Pancreas (tissue), 10 donors: ENCODE measurements at regions not wholly inside any gene's neighbourhood (a gene's known extent, or its start where the extent isn't known, plus 50 kb on each side); places are given as distances from the start of the nearest gene placed in this dataset.

Experiments used
- ATAC-seq, 4 donors: fragments of 200-7000 bp; cut with Tn5 transposase; one replicate each; pipeline versions ENCODE4 v1.8.0 to v1.9.1; 2020; ENCODE audit warnings: mild to moderate bottlenecking in 4 of 4, moderate library complexity in 4 of 4
- DNase-seq, 6 donors: peaks; one replicate each; pipeline ENCODE4 v3.0.0-alpha.2; 2020
- FAIRE-seq: peaks from 2 replicates; lab custom pipeline; 2012; peaks lifted over from hg19 to GRCh38; lab: Jason Lieb, UNC
- H3K27ac ChIP-seq, 4 donors: fragments of 200-600 bp; sonication (generic); 1 replicate in 3 of 4; 2 replicates in 1 of 4; pipeline versions ENCODE4 v1.5.0 to v1.8.0; 2020
- H3K27me3 ChIP-seq, 4 donors: fragments of 200-600 bp; one replicate each; pipeline ENCODE4 v1.8.0; 2021
- H3K36me3 ChIP-seq, 3 donors: fragments of 200-600 bp; sonication (generic) in 1 of 3; one replicate each; pipeline versions ENCODE4 v1.5.0 to v1.8.0; 2020 to 2021
- H3K4me1 ChIP-seq, 3 donors: fragments of 200-600 bp; one replicate each; pipeline ENCODE4 v1.8.0; 2021
- H3K4me3 ChIP-seq, 4 donors: fragments of 200-600 bp; sonication (generic) in 2 of 4; one replicate each; pipeline versions ENCODE4 v1.5.0 to v1.8.0; 2020 to 2021
- H3K9me3 ChIP-seq, 4 donors: fragments of 200-600 bp; one replicate each; pipeline ENCODE4 v1.8.0; 2021
- CTCF ChIP-seq, 4 donors: fragments of 200-600 bp; sonication (generic) in 3 of 4; IDR thresholded peaks; one replicate each; pipeline versions ENCODE4 v1.5.0 to v1.8.0; 2021; ENCODE audit warnings: antibody characterized with exemption in 4 of 4
- WGBS, 2 donors: extraction: QIAGEN DNeasy Blood & Tissue Kit; methylation state at CpG; one replicate each; pipeline ENCODE4 v1.1.7; 2013; 5-methylcytosine and 5-hydroxymethylcytosine counted together
- intact Hi-C, 3 donors: fragments of 100-400 bp; cut with DNase I; formaldehyde crosslinking; loops; one replicate each; pipeline versions ENCODE4 v1.11.1 to v1.14.2; 2022
- donor health status: healthy with polysubstance abuse.
- donor health status: DM: no; HTN: no; CAD: no; lungs with moderate emphysema.
- donor health status: DM: no; HTN: no; CAD: no.
- donor health status: control.
- donor health status: control.
- donor health status: Bipolar disorder and iron deficiency.
- donor health status: DM: yes; HTN: yes; CAD: no.
- donor health status: DM: no; HTN: no; CAD: no.
- donor health status: DM: no; HTN: no; CAD: no.
- donor health status: DM: yes; HTN: yes; CAD: no.

- no peaks in the 10 kb centered on the region for H3K27me3 ChIP-seq
- H3K9me3 ChIP-seq = no peaks in the 10 kb centered on the region
- no peaks in the 10 kb centered on the region for H3K4me1 ChIP-seq
- no peak overlapping the region for H3K4me3 ChIP-seq
- no peak overlapping the region for H3K27ac ChIP-seq
- WGBS, 2 donors = 56 to 68% methylated on average over 2 of the region's 2 CpGs
- intact Hi-C loops = no loop called here
- TF ChIP-seq CTCF (IDR thresholded peaks at IDR 0.05) = no peak
- no peak for ATAC-seq
- DNase-seq = no peak
- FAIRE-seq = no peak
- H3K36me3 ChIP-seq = no peaks in the 10 kb centered on the region
These were observed 292.8 kb upstream of the ZNF717 start for GRCh38 chr3:76078101-76078500.

GRCh38 chr3:76083992-76084391 lies 298.6 kb upstream of the ZNF717 start:
- no peaks in the 10 kb centered on the region for H3K4me1 ChIP-seq
- ATAC-seq (no peak), FAIRE-seq (no peak), DNase-seq (no peak)
- H3K27me3 ChIP-seq = no peaks in the 10 kb centered on the region
- intact Hi-C loops = no loop called here
- WGBS, 2 donors = 57 to 63% methylated on average over 3 of the region's 3 CpGs
- H3K9me3 ChIP-seq = no peaks in the 10 kb centered on the region
- H3K4me3 ChIP-seq = no peak overlapping the region
- no peak for TF ChIP-seq CTCF (IDR thresholded peaks at IDR 0.05)
- H3K36me3 ChIP-seq = no peaks in the 10 kb centered on the region
- H3K27ac ChIP-seq = no peak overlapping the region

GRCh38 chr3:76096036-76096435 lies 310.7 kb upstream of the ZNF717 start:
- no peaks in the 10 kb centered on the region for H3K27me3 ChIP-seq
- no peak overlapping the region for H3K27ac ChIP-seq
- H3K4me3 ChIP-seq = no peak overlapping the region
- DNase-seq = no peak
- 36 to 39% methylated on average over 3 of the region's 3 CpGs for WGBS, 2 donors
- H3K9me3 ChIP-seq = no peaks in the 10 kb centered on the region
- no peak for FAIRE-seq
- no peaks in the 10 kb centered on the region for H3K4me1 ChIP-seq
- ATAC-seq = no peak
- TF ChIP-seq CTCF (IDR thresholded peaks at IDR 0.05) = no peak
- intact Hi-C loops = no loop called here
- no peaks in the 10 kb centered on the region for H3K36me3 ChIP-seq

- 50 to 59% methylated on average over 7 of the region's 7 CpGs for WGBS, 2 donors
- H3K4me3 ChIP-seq = no peak overlapping the region
- H3K36me3 ChIP-seq = no peaks in the 10 kb centered on the region
- H3K4me1 ChIP-seq = no peaks in the 10 kb centered on the region
- no peak for TF ChIP-seq CTCF (IDR thresholded peaks at IDR 0.05)
- no peak overlapping the region for H3K27ac ChIP-seq
- no peak for DNase-seq
- H3K27me3 ChIP-seq = no peaks in the 10 kb centered on the region
- no peaks in the 10 kb centered on the region for H3K9me3 ChIP-seq
- intact Hi-C loops = no loop called here
- no peak for ATAC-seq
- no peak for FAIRE-seq
These were observed 311.7 kb upstream of the ZNF717 start for GRCh38 chr3:76096836-76097588.

DNA sequence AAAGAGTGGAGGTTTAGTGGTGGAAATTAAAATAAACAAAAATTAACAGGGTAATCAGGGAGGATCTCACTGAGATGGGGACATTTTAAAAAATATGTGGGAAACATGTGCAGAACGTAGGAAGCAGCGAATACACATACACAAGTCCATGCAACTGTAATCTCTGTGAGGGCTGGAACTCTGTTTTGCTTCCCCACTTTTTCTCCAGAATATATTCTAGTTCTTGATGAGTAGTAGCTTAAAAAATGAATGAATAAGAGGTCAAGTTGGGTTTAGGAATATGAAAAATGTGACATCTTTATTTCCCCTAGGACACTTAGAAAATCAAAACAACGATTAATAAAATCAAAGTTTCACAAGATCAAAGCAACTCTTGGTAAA lies 312.2 kb upstream of the ZNF717 start:
- no peaks in the 10 kb centered on the region for H3K9me3 ChIP-seq
- no peaks in the 10 kb centered on the region for H3K4me1 ChIP-seq
- H3K4me3 ChIP-seq = no peak overlapping the region
- no peak for TF ChIP-seq CTCF (IDR thresholded peaks at IDR 0.05)
- H3K27me3 ChIP-seq = no peaks in the 10 kb centered on the region
- ATAC-seq = no peak
- intact Hi-C loops = no loop called here
- FAIRE-seq = no peak
- H3K36me3 ChIP-seq = no peaks in the 10 kb centered on the region
- no peak overlapping the region for H3K27ac ChIP-seq
- no peak for DNase-seq
- 65 to 75% methylated on average over 3 of the region's 3 CpGs for WGBS, 2 donors
